ENCODE measurements at regions not wholly inside any gene's neighbourhood (a gene's known extent, or its start where the extent isn't known, plus 50 kb on each side); places are given as distances from the start of the nearest gene placed in this dataset.
"Not testable (repeated sequence)": the region's sequence is repeated elsewhere in the genome, so short reads cannot be mapped to it uniquely, and the experiment has no call there.

- Histone ChIP-seq H3K9me2 (replicated peaks; ENCODE audit: insufficient read depth, low read length) (no peaks in the 10 kb centered on the region), H3K4me3 (ENCODE audit: low read length) (no peak overlapping the region), H3K4me2 (ENCODE audit: low read depth, low read length, poor library complexity, severe bottlenecking) (no peak overlapping the region), H3K27me3 (ENCODE audit: low read length) (no peaks in the 10 kb centered on the region), H3K4me1 (ENCODE audit: low read length) (no peaks in the 10 kb centered on the region), H2AFZ (ENCODE audit: low read length) (no peak overlapping the region), H3K36me3 (ENCODE audit: insufficient read depth, low read length) (no peaks in the 10 kb centered on the region), H4K20me1 (ENCODE audit: insufficient read depth, low read depth, low read length) (no peaks in the 10 kb centered on the region), H3K27ac (ENCODE audit: low read length) (no peak overlapping the region), H3K79me2 (ENCODE audit: low read length) (no peaks in the 10 kb centered on the region), H3K9ac (ENCODE audit: low read length) (no peak overlapping the region), H3K9me3 (ENCODE audit: low read length) (no peaks in the 10 kb centered on the region)
- DNase-seq, result no peak
Measured at GRCh38 chr1:147390185-147390542, 147.7 kb downstream of the CHD1L start.

GRCh38 chr1:147391114-147391513 is 148.6 kb downstream of the CHD1L start:
- no peak overlapping the region for H2AFZ ChIP-seq (ENCODE audit: low read length)

DNA sequence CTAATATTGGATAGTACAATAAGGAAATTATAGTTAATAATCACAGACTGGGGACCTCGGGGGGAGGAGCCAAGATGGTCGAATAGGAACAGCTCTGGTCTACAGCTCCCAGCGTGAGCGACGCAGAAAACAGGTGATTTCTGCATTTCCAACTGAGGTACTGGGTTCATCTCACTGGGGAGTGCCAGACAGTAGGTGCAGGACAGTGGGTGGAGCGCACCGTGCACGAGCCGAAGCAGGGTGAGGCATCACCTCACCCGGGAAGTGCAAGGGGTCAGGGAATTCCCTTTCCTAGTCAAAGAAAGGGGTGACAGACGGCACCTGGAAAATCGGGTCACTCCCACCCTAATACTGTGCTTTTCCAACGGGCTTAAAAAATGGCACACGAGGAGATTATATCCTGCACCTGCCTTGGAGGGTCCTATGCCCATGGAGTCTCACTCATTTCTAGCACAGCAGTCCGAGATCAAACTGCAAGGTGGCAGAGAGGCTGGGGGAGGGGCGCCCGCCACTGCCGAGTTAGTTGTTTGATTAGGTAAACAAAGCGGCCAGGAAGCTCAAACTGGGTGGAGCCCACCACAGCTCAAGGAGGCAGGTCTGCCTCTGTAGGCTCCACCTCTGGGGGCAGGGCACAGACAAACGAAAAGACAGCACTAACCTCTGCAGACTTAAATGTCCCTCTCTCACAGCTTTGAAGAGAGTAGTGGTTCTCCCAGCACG is 138.8 kb upstream of the BCL9 start:
- H3K9ac ChIP-seq (ENCODE audit: low read length); H3K36me3 ChIP-seq (ENCODE audit: insufficient read depth, low read length); H3K9me3 ChIP-seq (ENCODE audit: low read length); H3K4me3 ChIP-seq (ENCODE audit: low read length); H3K79me2 ChIP-seq (ENCODE audit: low read length); H4K20me1 ChIP-seq (ENCODE audit: insufficient read depth, low read depth, low read length); H3K9me2 ChIP-seq (replicated peaks; ENCODE audit: insufficient read depth, low read length); H3K4me2 ChIP-seq (ENCODE audit: low read depth, low read length, poor library complexity, severe bottlenecking); H3K27ac ChIP-seq (ENCODE audit: low read length); DNase-seq; H2AFZ ChIP-seq (ENCODE audit: low read length); H3K4me1 ChIP-seq (ENCODE audit: low read length); H3K27me3 ChIP-seq (ENCODE audit: low read length): not testable (repeated sequence)

More at GRCh38 chr1:147391114-147391513, 148.6 kb downstream of the CHD1L start:
- Histone ChIP-seq H3K27ac (ENCODE audit: low read length) (no peak overlapping the region), H4K20me1 (ENCODE audit: insufficient read depth, low read depth, low read length) (no peaks in the 10 kb centered on the region), H3K36me3 (ENCODE audit: insufficient read depth, low read length) (no peaks in the 10 kb centered on the region), H3K9me2 (replicated peaks; ENCODE audit: insufficient read depth, low read length) (no peaks in the 10 kb centered on the region), H3K9ac (ENCODE audit: low read length) (no peak overlapping the region), H3K9me3 (ENCODE audit: low read length) (no peaks in the 10 kb centered on the region), H3K4me1 (ENCODE audit: low read length) (no peaks in the 10 kb centered on the region), H3K4me2 (ENCODE audit: low read depth, low read length, poor library complexity, severe bottlenecking) (no peak overlapping the region), H3K4me3 (ENCODE audit: low read length) (no peak overlapping the region), H3K27me3 (ENCODE audit: low read length) (no peaks in the 10 kb centered on the region), H3K79me2 (ENCODE audit: low read length) (no peaks in the 10 kb centered on the region)
- DNase-seq, result no peak

DNA sequence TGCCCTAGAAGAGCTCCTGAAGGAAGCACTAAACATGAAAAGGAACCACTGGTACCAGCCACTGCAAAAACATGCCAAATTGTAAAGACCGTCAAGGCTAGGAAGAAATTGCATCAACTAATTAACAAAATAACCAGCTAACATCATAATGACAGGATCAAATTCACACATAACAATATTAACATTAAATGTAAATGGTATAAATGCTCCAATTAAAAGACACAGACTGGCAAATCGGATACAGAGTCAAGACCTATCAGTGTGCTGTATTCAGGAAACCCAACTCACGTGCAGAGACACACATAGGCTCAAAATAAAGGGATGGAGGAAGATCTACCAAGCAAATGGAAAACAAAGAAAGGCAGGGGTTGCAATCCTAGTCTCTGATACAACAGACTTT is 137.0 kb upstream of the BCL9 start:
- not testable (repeated sequence) for H3K4me1 ChIP-seq (ENCODE audit: low read length); H2AFZ ChIP-seq (ENCODE audit: low read length); H3K27ac ChIP-seq (ENCODE audit: low read length); H3K9me2 ChIP-seq (replicated peaks; ENCODE audit: insufficient read depth, low read length); DNase-seq; H3K9ac ChIP-seq (ENCODE audit: low read length); H3K79me2 ChIP-seq (ENCODE audit: low read length); H3K9me3 ChIP-seq (ENCODE audit: low read length); H3K4me3 ChIP-seq (ENCODE audit: low read length); H3K4me2 ChIP-seq (ENCODE audit: low read depth, low read length, poor library complexity, severe bottlenecking); H3K36me3 ChIP-seq (ENCODE audit: insufficient read depth, low read length); H3K27me3 ChIP-seq (ENCODE audit: low read length); H4K20me1 ChIP-seq (ENCODE audit: insufficient read depth, low read depth, low read length)

DNA sequence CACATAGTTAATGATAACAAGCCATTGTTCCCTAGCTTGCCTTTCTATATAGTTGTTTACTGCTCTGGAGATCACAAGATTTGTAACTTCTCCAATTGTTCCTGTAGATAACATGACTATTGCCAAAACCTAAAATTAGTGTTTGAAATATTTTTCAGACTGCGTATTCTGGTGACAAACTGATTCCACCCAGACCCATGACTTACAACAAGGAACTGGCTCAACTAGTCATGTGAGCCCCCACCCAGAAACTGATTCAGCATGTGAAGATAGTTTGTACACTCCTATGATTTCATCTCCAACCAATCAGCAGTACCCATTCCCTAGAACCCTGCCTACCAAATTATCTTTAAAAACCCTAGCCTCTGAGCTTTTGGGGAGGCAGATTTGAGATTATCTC is 131.4 kb upstream of the BCL9 start:
- Histone ChIP-seq H3K4me3 (ENCODE audit: low read length) (no peak overlapping the region), H3K9me2 (replicated peaks; ENCODE audit: insufficient read depth, low read length) (no peaks in the 10 kb centered on the region), H3K27me3 (ENCODE audit: low read length) (no peaks in the 10 kb centered on the region), H3K4me2 (ENCODE audit: low read depth, low read length, poor library complexity, severe bottlenecking) (no peak overlapping the region), H3K36me3 (ENCODE audit: insufficient read depth, low read length) (no peaks in the 10 kb centered on the region), H4K20me1 (ENCODE audit: insufficient read depth, low read depth, low read length) (no peaks in the 10 kb centered on the region), H3K9me3 (ENCODE audit: low read length) (no peaks in the 10 kb centered on the region; the same call in 1 of the 2 replicates), H3K9ac (ENCODE audit: low read length) (no peak overlapping the region), H3K27ac (ENCODE audit: low read length) (no peak overlapping the region), H3K79me2 (ENCODE audit: low read length) (no peaks in the 10 kb centered on the region), H2AFZ (ENCODE audit: low read length) (no peak overlapping the region), H3K4me1 (ENCODE audit: low read length) (no peaks in the 10 kb centered on the region)
- no peak for DNase-seq

DNA sequence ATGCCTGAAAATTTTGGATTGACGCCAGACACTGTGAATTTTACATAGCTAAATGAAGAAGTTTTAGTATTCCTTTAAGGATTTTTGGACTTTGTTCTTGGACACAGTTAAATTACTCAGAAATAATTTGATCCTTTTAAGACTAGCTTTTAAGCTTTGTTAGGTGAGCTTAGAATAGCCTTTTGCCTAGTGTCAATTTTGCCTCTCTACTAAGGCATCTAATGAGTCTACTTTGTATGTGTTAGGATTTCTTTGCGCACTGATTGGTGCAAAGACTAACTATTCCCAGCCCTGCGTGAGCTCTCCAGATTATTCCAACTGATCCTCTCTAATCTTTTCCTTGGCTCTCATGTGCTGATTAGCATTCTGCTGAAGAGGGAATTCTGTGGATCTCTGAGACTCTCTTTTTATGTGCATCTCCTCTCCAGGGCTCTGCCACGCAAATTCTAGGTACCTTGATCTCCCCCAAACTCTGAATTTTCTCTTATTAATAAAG is 128.1 kb upstream of the BCL9 start:
- no peak overlapping the region for H3K9ac ChIP-seq (ENCODE audit: low read length)
- no peaks in the 10 kb centered on the region for H3K9me2 ChIP-seq (replicated peaks; ENCODE audit: insufficient read depth, low read length)
- no peak overlapping the region for H3K27ac ChIP-seq (ENCODE audit: low read length)
- H3K9me3 ChIP-seq (ENCODE audit: low read length), result no peaks in the 10 kb centered on the region; the same call in 1 of the 2 replicates
- no peak for DNase-seq
- no peaks in the 10 kb centered on the region for H3K36me3 ChIP-seq (ENCODE audit: insufficient read depth, low read length)
- no peak overlapping the region for H3K4me2 ChIP-seq (ENCODE audit: low read depth, low read length, poor library complexity, severe bottlenecking)
- no peaks in the 10 kb centered on the region for H4K20me1 ChIP-seq (ENCODE audit: insufficient read depth, low read depth, low read length)
- H3K79me2 ChIP-seq (ENCODE audit: low read length), result no peaks in the 10 kb centered on the region
- no peak overlapping the region for H2AFZ ChIP-seq (ENCODE audit: low read length)
- no peaks in the 10 kb centered on the region for H3K4me1 ChIP-seq (ENCODE audit: low read length)
- H3K27me3 ChIP-seq (ENCODE audit: low read length), result no peaks in the 10 kb centered on the region
- no peak overlapping the region for H3K4me3 ChIP-seq (ENCODE audit: low read length)

DNA sequence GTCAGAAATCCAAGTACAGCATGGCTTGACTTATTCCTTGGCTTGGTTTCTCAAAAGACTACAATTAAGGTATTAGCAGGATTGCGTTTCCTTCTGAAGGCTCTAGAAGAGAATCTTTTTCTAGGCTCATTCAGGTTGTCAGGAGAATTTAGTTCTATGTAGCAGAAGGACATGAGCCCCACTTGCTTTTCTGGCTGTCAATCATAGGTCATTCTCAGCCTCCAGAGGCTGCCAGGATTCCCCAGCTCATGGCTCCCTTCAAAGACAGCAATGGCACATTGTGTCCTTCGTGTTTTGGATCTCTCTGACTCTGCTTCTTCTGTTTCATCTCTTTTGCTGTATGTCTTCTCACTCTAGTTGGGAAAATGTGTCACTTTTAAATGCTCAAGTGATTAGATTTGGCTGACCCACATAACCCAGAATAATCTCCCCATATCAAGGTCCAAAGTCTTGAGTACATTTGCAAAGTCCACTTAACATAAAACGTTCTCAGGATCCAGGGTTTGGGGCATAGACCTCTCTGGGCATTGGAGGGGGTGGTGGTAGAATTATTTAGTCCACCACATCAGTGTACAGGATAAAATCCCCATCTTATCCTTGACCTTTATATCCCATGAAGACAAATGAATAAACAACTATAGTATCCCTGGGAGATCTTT is 126.7 kb upstream of the BCL9 start:
- Histone ChIP-seq H3K9me2 (replicated peaks; ENCODE audit: insufficient read depth, low read length) (no peaks in the 10 kb centered on the region), H3K27ac (ENCODE audit: low read length) (no peak overlapping the region), H3K27me3 (ENCODE audit: low read length) (no peaks in the 10 kb centered on the region), H4K20me1 (ENCODE audit: insufficient read depth, low read depth, low read length) (no peaks in the 10 kb centered on the region), H3K9me3 (ENCODE audit: low read length) (no peaks in the 10 kb centered on the region; the same call in 1 of the 2 replicates), H2AFZ (ENCODE audit: low read length) (no peak overlapping the region), H3K4me2 (ENCODE audit: low read depth, low read length, poor library complexity, severe bottlenecking) (no peak overlapping the region), H3K9ac (ENCODE audit: low read length) (no peak overlapping the region), H3K4me1 (ENCODE audit: low read length) (0 out of 2 replicates have a peak, but pooled peaks cover 4% of the 10 kb centered on the region), H3K4me3 (ENCODE audit: low read length) (no peak overlapping the region), H3K36me3 (ENCODE audit: insufficient read depth, low read length) (no peaks in the 10 kb centered on the region), H3K79me2 (ENCODE audit: low read length) (no peaks in the 10 kb centered on the region)
- no peak for DNase-seq

DNA sequence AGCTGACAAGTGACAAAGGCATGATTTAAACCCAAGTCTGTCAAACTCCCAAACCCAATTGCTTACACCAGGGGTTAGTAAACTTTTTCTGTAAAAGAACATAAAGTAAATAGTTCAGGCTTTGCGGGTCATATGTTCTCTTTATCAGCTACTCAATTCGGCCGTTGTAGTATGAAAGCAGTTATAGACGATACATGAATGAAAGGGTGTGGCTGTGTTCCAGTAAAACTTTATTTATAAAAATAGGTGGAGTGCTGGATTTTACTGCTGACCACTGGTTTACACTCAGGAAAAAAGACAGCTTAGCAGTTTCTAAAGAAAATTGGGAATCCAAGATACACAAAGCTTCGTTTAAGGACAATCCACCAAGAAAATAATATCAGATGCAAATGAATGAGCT is 124.3 kb upstream of the BCL9 start:
- Histone ChIP-seq H3K9me2 (replicated peaks; ENCODE audit: insufficient read depth, low read length) (no peaks in the 10 kb centered on the region), H3K27me3 (ENCODE audit: low read length) (no peaks in the 10 kb centered on the region), H3K36me3 (ENCODE audit: insufficient read depth, low read length) (no peaks in the 10 kb centered on the region), H4K20me1 (ENCODE audit: insufficient read depth, low read depth, low read length) (no peaks in the 10 kb centered on the region), H3K79me2 (ENCODE audit: low read length) (no peaks in the 10 kb centered on the region), H3K9me3 (ENCODE audit: low read length) (no peaks in the 10 kb centered on the region), H3K4me1 (ENCODE audit: low read length) (0 out of 2 replicates have a peak, but pooled peaks cover 4% of the 10 kb centered on the region), H3K9ac (ENCODE audit: low read length) (no peak overlapping the region), H3K27ac (ENCODE audit: low read length) (no peak overlapping the region), H3K4me2 (ENCODE audit: low read depth, low read length, poor library complexity, severe bottlenecking) (no peak overlapping the region), H2AFZ (ENCODE audit: low read length) (no peak overlapping the region), H3K4me3 (ENCODE audit: low read length) (no peak overlapping the region)
- DNase-seq, result no peak

Measured in Karpas-422 (cell line).